ENCODE measurements at regions not wholly inside any gene's neighbourhood (a gene's known extent, or its start where the extent isn't known, plus 50 kb on each side); places are given as distances from the start of the nearest gene placed in this dataset.

GRCh38 chr7:26508917-26509316 lies 217.3 kb downstream of the SNX10 start:
- TF ChIP-seq CTCF (IDR thresholded peaks at IDR 0.05) (no peak), POLR2A (IDR thresholded peaks at IDR 0.05) (no peak)

All from testis (tissue), 2 donors.